GM03348 (cell line): ENCODE measurements at regions not wholly inside any gene's neighbourhood (a gene's known extent, or its start where the extent isn't known, plus 50 kb on each side); places are given as distances from the start of the nearest gene placed in this dataset.
"Not testable (repeated sequence)": the region's sequence is repeated elsewhere in the genome, so short reads cannot be mapped to it uniquely, and the experiment has no call there.

Experiments used
- DNase-seq: peaks from one replicate; pipeline ENCODE4 v3.0.0; 2012; ENCODE audit warnings: low spot score

GRCh38 chr4:126986828-126987227 lies 645.9 kb upstream of the INTU start:
- peak; percentile 20 for DNase-seq

GRCh38 chr4:126991965-126992364 lies 640.8 kb upstream of the INTU start:
- no peak for DNase-seq

- no peak for DNase-seq
Observed at GRCh38 chr4:126992910-126993309, 639.8 kb upstream of the INTU start.

- DNase-seq, result no peak
Observed at GRCh38 chr4:126993351-126993750, 639.4 kb upstream of the INTU start.

- DNase-seq, result no peak
Observed at GRCh38 chr4:126995235-126995634, 637.5 kb upstream of the INTU start.

- DNase-seq, result no peak
Observed at GRCh38 chr4:127000110-127000509, 632.6 kb upstream of the INTU start.

GRCh38 chr4:127000846-127001245 lies 631.9 kb upstream of the INTU start:
- no peak for DNase-seq

- no peak for DNase-seq
Observed at GRCh38 chr4:127001933-127002332, 630.8 kb upstream of the INTU start.

GRCh38 chr4:127006446-127006877 lies 626.3 kb upstream of the INTU start:
- no peak for DNase-seq

GRCh38 chr4:127007305-127007704 lies 625.5 kb upstream of the INTU start:
- DNase-seq, result no peak

GRCh38 chr4:127012549-127012948 lies 620.2 kb upstream of the INTU start:
- DNase-seq, result peak; percentile 8

- DNase-seq, result no peak
Observed at GRCh38 chr4:127015667-127016117, 617.1 kb upstream of the INTU start.

GRCh38 chr4:127018381-127018780 lies 614.4 kb upstream of the INTU start:
- DNase-seq, result no peak

GRCh38 chr4:127020831-127021230 lies 611.9 kb upstream of the INTU start:
- not testable (repeated sequence) for DNase-seq

GRCh38 chr4:127036296-127036695 lies 596.5 kb upstream of the INTU start:
- DNase-seq, result no peak

GRCh38 chr4:127045861-127046260 lies 586.9 kb upstream of the INTU start:
- no peak for DNase-seq

- no peak for DNase-seq
Observed at GRCh38 chr4:127047930-127048329, 584.8 kb upstream of the INTU start.

- DNase-seq, result no peak
Observed at GRCh38 chr4:127048376-127049044, 584.2 kb upstream of the INTU start.

GRCh38 chr4:127049526-127049925 lies 583.2 kb upstream of the INTU start:
- DNase-seq, result no peak

GRCh38 chr4:127052742-127053141 lies 580.0 kb upstream of the INTU start:
- DNase-seq, result no peak

- DNase-seq, result no peak
Observed at GRCh38 chr4:127055357-127055756, 577.4 kb upstream of the INTU start.

- DNase-seq, result no peak
Observed at GRCh38 chr4:127069675-127070074, 563.1 kb upstream of the INTU start.

- no peak for DNase-seq
Observed at GRCh38 chr4:127071443-127071842, 561.3 kb upstream of the INTU start.

- DNase-seq, result no peak
Observed at GRCh38 chr4:127080141-127080540, 552.6 kb upstream of the INTU start.
